LNCaP clone FGC (cell line): ENCODE measurements at regions not wholly inside any gene's neighbourhood (a gene's known extent, or its start where the extent isn't known, plus 50 kb on each side); places are given as distances from the start of the nearest gene placed in this dataset.

Experiments
- DNase-seq: peaks from one replicate; pipeline ENCODE4 v3.0.0-alpha.2; 2011; ENCODE audit warnings: low read depth
- H3K4me3 ChIP-seq: 2 replicates; pipeline ENCODE4 v1.5.1; 2011; ENCODE audit warnings: mild to moderate bottlenecking, low read depth, low read length, control low read depth
- CTCF ChIP-seq: IDR thresholded peaks from 2 replicates; pipeline ENCODE4 v1.5.1; 2012; ENCODE audit warnings: mild to moderate bottlenecking; ENCODE audit not compliant: control insufficient read depth, insufficient read depth; ENCODE audit errors: extremely low read depth

- TF ChIP-seq CTCF, result no peak
- H3K4me3 ChIP-seq, result no peak overlapping the region
- DNase-seq, result no peak
These were observed 51.2 kb upstream of the ARAP3 start for GRCh38 chr5:141733198-141733597.

GRCh38 chr5:141732417-141732816 is 50.4 kb upstream of the ARAP3 start:
- no peak overlapping the region for H3K4me3 ChIP-seq
- no peak for TF ChIP-seq CTCF
- no peak for DNase-seq
